GM13976 (cell line): ENCODE measurements at regions not wholly inside any gene's neighbourhood (a gene's known extent, or its start where the extent isn't known, plus 50 kb on each side); places are given as distances from the start of the nearest gene placed in this dataset.

ENCODE experiments used
- DNase-seq: peaks from one replicate; pipeline ENCODE4 v3.0.0; 2012; ENCODE audit warnings: low spot score
- CTCF ChIP-seq: IDR thresholded peaks from 2 replicates; pipeline ENCODE4 v1.5.1; 2012; ENCODE audit warnings: borderline replicate concordance, mild to moderate bottlenecking; ENCODE audit not compliant: insufficient read depth; ENCODE audit errors: extremely low read depth, missing control alignments, control extremely low read depth
- in situ Hi-C: fragments of 300-500 bp; cut with MboI; formaldehyde crosslinking; loops from one replicate; pipeline ENCODE4 v1.12.0; 2022; ENCODE audit warnings: low sequenced_read_pairs, mixed read lengths, inconsistent platforms; ENCODE audit not compliant: unreplicated experiment

GRCh38 chr2:217448860-217449259 is 553.9 kb downstream of the TNS1 start:
- no peak for TF ChIP-seq CTCF
- in situ Hi-C loops, result no loop called here
- DNase-seq, result no peak

GRCh38 chr2:217445723-217446122 is 557.1 kb downstream of the TNS1 start:
- no peak for TF ChIP-seq CTCF
- no peak for DNase-seq
- in situ Hi-C loops, result no loop called here

- no peak for TF ChIP-seq CTCF
- no peak for DNase-seq
- in situ Hi-C loops, result no loop called here
These were observed 557.9 kb downstream of the TNS1 start for GRCh38 chr2:217444932-217445331.

GRCh38 chr2:217444509-217444908 is 558.3 kb downstream of the TNS1 start:
- no peak for TF ChIP-seq CTCF
- in situ Hi-C loops, result no loop called here
- no peak for DNase-seq

- DNase-seq, result no peak
These were observed 559.2 kb downstream of the TNS1 start for GRCh38 chr2:217443601-217444000.

GRCh38 chr2:217440000-217440399 is 562.8 kb downstream of the TNS1 start:
- no peak for TF ChIP-seq CTCF
- in situ Hi-C loops, result no loop called here
- peak; percentile 28 for DNase-seq

More at GRCh38 chr2:217443601-217444000, 559.2 kb downstream of the TNS1 start:
- TF ChIP-seq CTCF, result no peak
- in situ Hi-C loops, result no loop called here

GRCh38 chr2:217438821-217439220 is 564.0 kb downstream of the TNS1 start:
- TF ChIP-seq CTCF, result no peak
- in situ Hi-C loops, result no loop called here
- peak; percentile 50 for DNase-seq
